ENCODE measurements at regions not wholly inside any gene's neighbourhood (a gene's known extent, or its start where the extent isn't known, plus 50 kb on each side); places are given as distances from the start of the nearest gene placed in this dataset.

DNA sequence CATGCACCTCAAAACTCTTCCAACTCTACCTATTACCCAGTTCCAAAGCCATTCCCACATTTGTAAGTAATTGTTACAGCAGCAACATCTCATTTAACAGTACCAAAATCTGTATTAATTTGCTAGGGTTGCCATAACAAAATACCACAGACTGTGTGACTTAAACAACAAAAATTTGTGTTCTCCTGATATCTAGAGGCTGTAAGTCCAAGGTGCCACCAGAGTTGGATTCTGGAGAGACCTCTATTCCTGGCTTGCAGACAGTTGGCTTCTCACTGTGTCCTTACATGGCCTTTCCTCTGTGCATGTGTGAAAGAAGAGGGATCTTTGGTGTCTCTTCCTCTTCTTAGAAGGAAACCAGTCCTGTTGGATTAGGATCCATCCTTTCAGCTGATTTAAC lies 203.8 kb upstream of the PIK3R1 start:
- no peaks in the 10 kb centered on the region for H3K36me3 Mint-ChIP-seq (ENCODE audit: unreplicated experiment)
- no peak overlapping the region for H3K27ac Mint-ChIP-seq (ENCODE audit: unreplicated experiment)
- H3K9me3 Mint-ChIP-seq (ENCODE audit: unreplicated experiment), result no peaks in the 10 kb centered on the region
- H3K27me3 Mint-ChIP-seq (ENCODE audit: unreplicated experiment), result no peaks in the 10 kb centered on the region
- no peak for TF ChIP-seq CTCF (IDR thresholded peaks at IDR 0.05)
- DNase-seq (ENCODE audit: extremely low spot score, unreplicated experiment), result no peak
- H3K4me1 Mint-ChIP-seq (ENCODE audit: unreplicated experiment), result peaks cover 2% of the 10 kb centered on the region
- no peak overlapping the region for H3K4me3 Mint-ChIP-seq (ENCODE audit: unreplicated experiment)

- DNase-seq (ENCODE audit: extremely low spot score, unreplicated experiment), result no peak
- H3K27ac Mint-ChIP-seq (ENCODE audit: unreplicated experiment), result no peak overlapping the region
- peaks cover 2% of the 10 kb centered on the region for H3K4me1 Mint-ChIP-seq (ENCODE audit: unreplicated experiment)
- no peak for TF ChIP-seq CTCF (IDR thresholded peaks at IDR 0.05)
- no peaks in the 10 kb centered on the region for H3K27me3 Mint-ChIP-seq (ENCODE audit: unreplicated experiment)
- no peaks in the 10 kb centered on the region for H3K9me3 Mint-ChIP-seq (ENCODE audit: unreplicated experiment)
- H3K4me3 Mint-ChIP-seq (ENCODE audit: unreplicated experiment), result no peak overlapping the region
- H3K36me3 Mint-ChIP-seq (ENCODE audit: unreplicated experiment), result no peaks in the 10 kb centered on the region
Observed at GRCh38 chr5:68011259-68011760, 204.2 kb upstream of the PIK3R1 start.

- no peak overlapping the region for H3K4me3 Mint-ChIP-seq (ENCODE audit: unreplicated experiment)
- no peaks in the 10 kb centered on the region for H3K9me3 Mint-ChIP-seq (ENCODE audit: unreplicated experiment)
- no peak for TF ChIP-seq CTCF (IDR thresholded peaks at IDR 0.05)
- no peak for DNase-seq (ENCODE audit: extremely low spot score, unreplicated experiment)
- no peaks in the 10 kb centered on the region for H3K27me3 Mint-ChIP-seq (ENCODE audit: unreplicated experiment)
- H3K27ac Mint-ChIP-seq (ENCODE audit: unreplicated experiment), result no peak overlapping the region
- H3K36me3 Mint-ChIP-seq (ENCODE audit: unreplicated experiment), result no peaks in the 10 kb centered on the region
- peaks cover 2% of the 10 kb centered on the region for H3K4me1 Mint-ChIP-seq (ENCODE audit: unreplicated experiment)
Observed at GRCh38 chr5:68010740-68011139, 204.8 kb upstream of the PIK3R1 start.

DNA sequence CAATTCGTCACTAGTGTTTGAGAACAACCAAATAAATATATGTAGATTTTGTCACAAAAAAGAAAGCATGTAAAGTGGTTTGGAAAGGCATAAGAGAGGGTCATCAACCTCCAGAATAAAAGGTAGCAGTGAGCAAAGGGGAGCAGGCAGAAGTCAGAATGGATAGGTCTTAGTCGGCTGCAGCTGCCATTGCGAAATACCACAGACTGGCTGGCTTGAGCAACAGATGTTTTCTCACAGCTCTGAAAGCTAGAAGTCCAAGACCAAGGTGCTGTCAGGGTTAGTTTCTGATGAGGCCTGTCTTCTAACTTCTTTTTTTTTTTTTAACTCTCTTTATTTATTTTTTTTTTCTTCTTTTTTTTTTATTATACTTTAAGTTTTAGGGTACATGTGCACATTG lies 208.1 kb upstream of the PIK3R1 start:
- H3K27me3 Mint-ChIP-seq (ENCODE audit: unreplicated experiment), result no peaks in the 10 kb centered on the region
- no peak overlapping the region for H3K27ac Mint-ChIP-seq (ENCODE audit: unreplicated experiment)
- DNase-seq (ENCODE audit: extremely low spot score, unreplicated experiment), result no peak
- TF ChIP-seq CTCF (IDR thresholded peaks at IDR 0.05), result no peak
- peaks cover 2% of the 10 kb centered on the region for H3K4me1 Mint-ChIP-seq (ENCODE audit: unreplicated experiment)
- H3K36me3 Mint-ChIP-seq (ENCODE audit: unreplicated experiment), result no peaks in the 10 kb centered on the region
- peaks cover 4% of the 10 kb centered on the region for H3K9me3 Mint-ChIP-seq (ENCODE audit: unreplicated experiment)
- H3K4me3 Mint-ChIP-seq (ENCODE audit: unreplicated experiment), result no peak overlapping the region

- H3K27ac Mint-ChIP-seq (ENCODE audit: unreplicated experiment), result no peak overlapping the region
- H3K36me3 Mint-ChIP-seq (ENCODE audit: unreplicated experiment), result no peaks in the 10 kb centered on the region
- no peaks in the 10 kb centered on the region for H3K27me3 Mint-ChIP-seq (ENCODE audit: unreplicated experiment)
- no peak for TF ChIP-seq CTCF (IDR thresholded peaks at IDR 0.05)
- H3K4me3 Mint-ChIP-seq (ENCODE audit: unreplicated experiment), result no peak overlapping the region
- H3K9me3 Mint-ChIP-seq (ENCODE audit: unreplicated experiment), result peaks cover 4% of the 10 kb centered on the region
- no peak for DNase-seq (ENCODE audit: extremely low spot score, unreplicated experiment)
- H3K4me1 Mint-ChIP-seq (ENCODE audit: unreplicated experiment), result peaks cover 24% of the 10 kb centered on the region
Observed at GRCh38 chr5:68002836-68003235, 212.7 kb upstream of the PIK3R1 start.

Measured in osteocyte (in vitro differentiated cells).